WI38 (cell line): ENCODE measurements at regions not wholly inside any gene's neighbourhood (a gene's known extent, or its start where the extent isn't known, plus 50 kb on each side); places are given as distances from the start of the nearest gene placed in this dataset.

Source experiments
- H3K4me3 ChIP-seq: 2 replicates; pipeline ENCODE4 v1.5.1; 2011; ENCODE audit warnings: low read depth, mild to moderate bottlenecking, control low read depth, low read length
- CTCF ChIP-seq: IDR thresholded peaks from 2 replicates; pipeline ENCODE4 v1.5.1; 2012; ENCODE audit warnings: low read depth, mild to moderate bottlenecking, control low read depth, low read length

- no peak for TF ChIP-seq CTCF
- H3K4me3 ChIP-seq: no peak overlapping the region
Observed at GRCh38 chr4:171464499-171464898, 348.7 kb upstream of the GALNTL6 start.

GRCh38 chr4:171461191-171461590, 352.0 kb upstream of the GALNTL6 start:
- no peak overlapping the region for H3K4me3 ChIP-seq
- TF ChIP-seq CTCF: no peak

GRCh38 chr4:171448919-171449481, 364.2 kb upstream of the GALNTL6 start:
- TF ChIP-seq CTCF: no peak
- H3K4me3 ChIP-seq: no peak overlapping the region

- TF ChIP-seq CTCF: no peak
- no peak overlapping the region for H3K4me3 ChIP-seq
Observed at GRCh38 chr4:171448358-171448757, 364.8 kb upstream of the GALNTL6 start.

- no peak overlapping the region for H3K4me3 ChIP-seq
- no peak for TF ChIP-seq CTCF
Observed at GRCh38 chr4:171441300-171441941, 371.8 kb upstream of the GALNTL6 start.

- TF ChIP-seq CTCF: no peak
- H3K4me3 ChIP-seq: no peak overlapping the region
Observed at GRCh38 chr4:171433674-171434073, 379.5 kb upstream of the GALNTL6 start.

- no peak for TF ChIP-seq CTCF
- H3K4me3 ChIP-seq: no peak overlapping the region
Observed at GRCh38 chr4:171432536-171432935, 380.7 kb upstream of the GALNTL6 start.
